ENCODE measurements at regions not wholly inside any gene's neighbourhood (a gene's known extent, or its start where the extent isn't known, plus 50 kb on each side); places are given as distances from the start of the nearest gene placed in this dataset.

- no peaks in the 10 kb centered on the region for H3K27me3 Mint-ChIP-seq (ENCODE audit: unreplicated experiment)
- H3K27ac Mint-ChIP-seq (ENCODE audit: unreplicated experiment), result no peak overlapping the region
- H3K9me3 Mint-ChIP-seq (ENCODE audit: unreplicated experiment), result peaks cover 2% of the 10 kb centered on the region
- no peak for DNase-seq
- peaks cover 3% of the 10 kb centered on the region for H3K4me1 Mint-ChIP-seq (ENCODE audit: low read depth, unreplicated experiment)
- H3K36me3 Mint-ChIP-seq (ENCODE audit: unreplicated experiment), result no peaks in the 10 kb centered on the region
- H3K4me3 Mint-ChIP-seq (ENCODE audit: unreplicated experiment), result no peak overlapping the region
- TF ChIP-seq, protein P1, sequence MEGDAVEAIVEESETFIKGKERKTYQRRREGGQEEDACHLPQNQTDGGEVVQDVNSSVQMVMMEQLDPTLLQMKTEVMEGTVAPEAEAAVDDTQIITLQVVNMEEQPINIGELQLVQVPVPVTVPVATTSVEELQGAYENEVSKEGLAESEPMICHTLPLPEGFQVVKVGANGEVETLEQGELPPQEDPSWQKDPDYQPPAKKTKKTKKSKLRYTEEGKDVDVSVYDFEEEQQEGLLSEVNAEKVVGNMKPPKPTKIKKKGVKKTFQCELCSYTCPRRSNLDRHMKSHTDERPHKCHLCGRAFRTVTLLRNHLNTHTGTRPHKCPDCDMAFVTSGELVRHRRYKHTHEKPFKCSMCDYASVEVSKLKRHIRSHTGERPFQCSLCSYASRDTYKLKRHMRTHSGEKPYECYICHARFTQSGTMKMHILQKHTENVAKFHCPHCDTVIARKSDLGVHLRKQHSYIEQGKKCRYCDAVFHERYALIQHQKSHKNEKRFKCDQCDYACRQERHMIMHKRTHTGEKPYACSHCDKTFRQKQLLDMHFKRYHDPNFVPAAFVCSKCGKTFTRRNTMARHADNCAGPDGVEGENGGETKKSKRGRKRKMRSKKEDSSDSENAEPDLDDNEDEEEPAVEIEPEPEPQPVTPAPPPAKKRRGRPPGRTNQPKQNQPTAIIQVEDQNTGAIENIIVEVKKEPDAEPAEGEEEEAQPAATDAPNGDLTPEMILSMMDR (IDR thresholded peaks at IDR 0.05; ENCODE audit: partially characterized antibody, unreplicated experiment), result no peak
Observed at GRCh38 chr14:39880965-39881364, 448.7 kb upstream of the FBXO33 start.

- H3K9me3 Mint-ChIP-seq (ENCODE audit: unreplicated experiment), result no peaks in the 10 kb centered on the region
- no peaks in the 10 kb centered on the region for H3K36me3 Mint-ChIP-seq (ENCODE audit: unreplicated experiment)
- no peak overlapping the region for H3K27ac Mint-ChIP-seq (ENCODE audit: unreplicated experiment)
- H3K27me3 Mint-ChIP-seq (ENCODE audit: unreplicated experiment), result no peaks in the 10 kb centered on the region
- no peak for DNase-seq
- H3K4me3 Mint-ChIP-seq (ENCODE audit: unreplicated experiment), result no peak overlapping the region
- H3K4me1 Mint-ChIP-seq (ENCODE audit: low read depth, unreplicated experiment), result peaks cover 3% of the 10 kb centered on the region
- TF ChIP-seq, protein P1 (IDR thresholded peaks at IDR 0.05; ENCODE audit: partially characterized antibody, unreplicated experiment), result no peak
Observed at GRCh38 chr14:39880106-39880695, 448.0 kb upstream of the FBXO33 start.

DNA sequence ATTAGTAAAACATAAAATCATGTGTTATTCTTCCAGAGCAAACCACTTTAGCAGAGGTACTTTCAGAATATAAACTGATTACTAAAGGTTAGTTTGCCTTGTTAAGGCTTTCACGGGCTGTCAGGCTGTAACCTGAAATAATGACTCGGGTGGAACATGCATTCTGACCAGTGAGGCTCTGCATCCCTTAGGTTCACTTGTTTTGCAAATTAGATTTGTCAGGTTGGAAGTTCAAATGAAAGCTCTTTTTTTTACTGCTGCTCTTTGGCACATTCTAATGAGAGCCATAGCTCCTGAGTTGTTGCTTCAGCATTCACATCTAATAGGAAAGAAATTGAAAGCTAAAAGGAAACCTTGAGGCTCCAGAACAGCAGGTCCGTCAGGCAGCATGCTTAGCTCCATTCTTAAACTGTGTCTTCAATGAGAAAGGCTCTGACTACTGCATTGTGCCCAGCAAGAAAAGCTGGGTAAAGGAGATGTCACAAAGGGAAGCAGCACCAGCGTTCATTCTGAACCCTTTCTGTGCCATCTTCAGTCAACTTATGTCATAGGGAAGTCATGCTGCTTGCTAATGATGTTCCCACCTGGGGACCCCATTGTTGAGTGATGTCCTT is 445.5 kb upstream of the FBXO33 start:
- Mint-ChIP-seq H3K9me3 (ENCODE audit: unreplicated experiment) (no peaks in the 10 kb centered on the region), H3K36me3 (ENCODE audit: unreplicated experiment) (no peaks in the 10 kb centered on the region), H3K27ac (ENCODE audit: unreplicated experiment) (no peak overlapping the region), H3K4me3 (ENCODE audit: unreplicated experiment) (no peak overlapping the region), H3K4me1 (ENCODE audit: low read depth, unreplicated experiment) (peaks cover 3% of the 10 kb centered on the region), H3K27me3 (ENCODE audit: unreplicated experiment) (no peaks in the 10 kb centered on the region)
- DNase-seq, result no peak
- TF ChIP-seq, protein P1 (IDR thresholded peaks at IDR 0.05; ENCODE audit: partially characterized antibody, unreplicated experiment), result no peak

DNA sequence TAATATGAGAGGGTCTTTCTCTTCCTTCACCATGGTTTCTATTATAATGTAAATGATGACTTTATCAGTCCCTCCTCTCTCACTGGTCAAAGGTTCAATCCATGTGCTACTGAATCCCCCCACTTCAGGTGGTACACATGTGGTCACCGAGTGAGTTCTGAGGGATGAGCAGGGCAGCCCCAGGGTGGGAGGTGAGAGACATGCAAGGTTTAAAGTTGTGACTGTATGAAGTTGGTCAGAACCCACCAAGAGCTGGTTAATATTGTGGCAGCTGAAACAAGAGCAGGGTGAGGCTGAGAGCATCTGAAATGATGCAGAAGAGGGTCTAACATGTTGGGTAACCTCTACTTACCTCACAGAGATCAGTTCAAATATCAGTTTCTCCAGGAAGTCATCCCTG is 444.7 kb upstream of the FBXO33 start:
- H3K4me1 Mint-ChIP-seq (ENCODE audit: low read depth, unreplicated experiment), result peaks cover 3% of the 10 kb centered on the region
- no peak for DNase-seq

DNA sequence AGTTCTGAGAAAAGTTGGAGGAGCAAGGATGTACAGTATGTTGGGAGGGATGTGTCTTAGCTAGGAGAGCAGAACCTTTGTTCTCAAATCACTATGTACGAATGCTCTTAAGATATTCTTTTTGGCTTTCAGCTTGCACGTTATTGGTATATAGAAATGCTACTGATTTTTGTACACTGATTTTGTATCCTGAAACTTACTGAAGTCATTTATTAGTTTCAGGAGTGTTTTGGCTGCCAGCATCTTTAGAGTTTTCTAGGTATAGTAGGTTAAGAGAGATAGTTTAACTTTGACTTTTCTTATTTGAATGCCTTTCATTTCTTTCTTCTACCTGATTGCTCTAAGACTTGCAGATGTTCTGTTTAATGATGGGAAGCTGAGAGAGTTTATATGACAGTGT is 442.8 kb upstream of the FBXO33 start:
- no peak for DNase-seq
- Mint-ChIP-seq H3K4me3 (ENCODE audit: unreplicated experiment) (no peak overlapping the region), H3K9me3 (ENCODE audit: unreplicated experiment) (no peaks in the 10 kb centered on the region), H3K27ac (ENCODE audit: unreplicated experiment) (no peak overlapping the region), H3K27me3 (ENCODE audit: unreplicated experiment) (no peaks in the 10 kb centered on the region), H3K36me3 (ENCODE audit: unreplicated experiment) (no peaks in the 10 kb centered on the region), H3K4me1 (ENCODE audit: low read depth, unreplicated experiment) (no peaks in the 10 kb centered on the region)
- TF ChIP-seq, protein P1 (IDR thresholded peaks at IDR 0.05; ENCODE audit: partially characterized antibody, unreplicated experiment), result no peak

More for the DNA sequence above, 444.7 kb upstream of the FBXO33 start:
- H3K9me3 Mint-ChIP-seq (ENCODE audit: unreplicated experiment), result no peaks in the 10 kb centered on the region
- TF ChIP-seq, protein P1 (IDR thresholded peaks at IDR 0.05; ENCODE audit: partially characterized antibody, unreplicated experiment), result no peak
- no peak overlapping the region for H3K27ac Mint-ChIP-seq (ENCODE audit: unreplicated experiment)
- no peak overlapping the region for H3K4me3 Mint-ChIP-seq (ENCODE audit: unreplicated experiment)
- no peaks in the 10 kb centered on the region for H3K36me3 Mint-ChIP-seq (ENCODE audit: unreplicated experiment)
- no peaks in the 10 kb centered on the region for H3K27me3 Mint-ChIP-seq (ENCODE audit: unreplicated experiment)

Data from glutamatergic neuron (in vitro differentiated cells).